Nephron progenitor cell (in vitro differentiated cells): ENCODE measurements at regions not wholly inside any gene's neighbourhood (a gene's known extent, or its start where the extent isn't known, plus 50 kb on each side); places are given as distances from the start of the nearest gene placed in this dataset.

Experiments
- DNase-seq: peaks from one replicate; pipeline ENCODE4 v3.0.0; 2021
- H3K27ac Mint-ChIP-seq: 2 replicates; pipeline ENCODE4 v1.8.0; 2021; ENCODE audit warnings: mild to moderate bottlenecking, moderate library complexity, mixed read lengths
- H3K27me3 Mint-ChIP-seq: 2 replicates; pipeline ENCODE4 v1.8.0; 2021; ENCODE audit warnings: mild to moderate bottlenecking, low read depth, mixed read lengths; ENCODE audit not compliant: poor library complexity
- H3K36me3 Mint-ChIP-seq: 2 replicates; pipeline ENCODE4 v1.8.0; 2021; ENCODE audit warnings: low read depth, mixed read lengths
- H3K4me1 Mint-ChIP-seq: 2 replicates; pipeline ENCODE4 v1.8.0; 2021; ENCODE audit warnings: mixed read lengths
- H3K4me3 Mint-ChIP-seq: 2 replicates; pipeline ENCODE4 v1.8.0; 2021; ENCODE audit warnings: mild to moderate bottlenecking, moderate library complexity, mixed read lengths
- H3K9me3 Mint-ChIP-seq: 2 replicates; pipeline ENCODE4 v1.8.0; 2021; ENCODE audit warnings: mild to moderate bottlenecking, moderate library complexity, mixed read lengths
- CTCF ChIP-seq: fragments of 200-600 bp; sonication (generic); IDR thresholded peaks from 2 replicates; pipeline ENCODE4 v1.5.0; 2021; ENCODE audit warnings: antibody characterized with exemption

GRCh38 chr5:7075470-7075869, 320.5 kb upstream of the ADCY2 start:
- Mint-ChIP-seq H3K4me1 (peaks cover 48% of the 10 kb centered on the region), H3K27me3 (peaks cover 8% of the 10 kb centered on the region), H3K9me3 (no peaks in the 10 kb centered on the region), H3K36me3 (no peaks in the 10 kb centered on the region), H3K4me3 (no peak overlapping the region), H3K27ac (no peak overlapping the region)
- DNase-seq: no peak
- TF ChIP-seq CTCF: no peak

GRCh38 chr5:7078101-7078500, 317.8 kb upstream of the ADCY2 start:
- H3K4me3 Mint-ChIP-seq: no peak overlapping the region
- no peaks in the 10 kb centered on the region for H3K9me3 Mint-ChIP-seq
- H3K4me1 Mint-ChIP-seq: peaks cover 50% of the 10 kb centered on the region
- no peaks in the 10 kb centered on the region for H3K36me3 Mint-ChIP-seq
- peak overlapping the region; percentile 14 for H3K27ac Mint-ChIP-seq
- peaks cover 7% of the 10 kb centered on the region for H3K27me3 Mint-ChIP-seq
- no peak for DNase-seq
- no peak for TF ChIP-seq CTCF

- peak overlapping the region; percentile 8 for H3K27ac Mint-ChIP-seq
- H3K9me3 Mint-ChIP-seq: no peaks in the 10 kb centered on the region
- H3K4me3 Mint-ChIP-seq: peak overlapping the region; percentile 8
Measured at GRCh38 chr5:7078901-7079300, 317.0 kb upstream of the ADCY2 start.

GRCh38 chr5:7080501-7080900, 315.4 kb upstream of the ADCY2 start:
- H3K27ac Mint-ChIP-seq: no peak overlapping the region
- no peak for TF ChIP-seq CTCF
- no peak overlapping the region for H3K4me3 Mint-ChIP-seq
- H3K9me3 Mint-ChIP-seq: peaks cover 6% of the 10 kb centered on the region
- H3K4me1 Mint-ChIP-seq: peaks cover 54% of the 10 kb centered on the region
- DNase-seq: no peak
- peaks cover 5% of the 10 kb centered on the region for H3K36me3 Mint-ChIP-seq
- peaks cover 10% of the 10 kb centered on the region for H3K27me3 Mint-ChIP-seq

More at GRCh38 chr5:7078901-7079300, 317.0 kb upstream of the ADCY2 start:
- peak; percentile 41 for TF ChIP-seq CTCF
- DNase-seq: peak; percentile 41
- Mint-ChIP-seq H3K36me3 (no peaks in the 10 kb centered on the region), H3K27me3 (peaks cover 10% of the 10 kb centered on the region), H3K4me1 (peaks cover 54% of the 10 kb centered on the region)

- H3K4me1 Mint-ChIP-seq: peaks cover 16% of the 10 kb centered on the region
- H3K36me3 Mint-ChIP-seq: peaks cover 9% of the 10 kb centered on the region
Measured at GRCh38 chr5:7087719-7088297, 308.1 kb upstream of the ADCY2 start.

More at GRCh38 chr5:7087719-7088297, 308.1 kb upstream of the ADCY2 start:
- DNase-seq: no peak
- Mint-ChIP-seq H3K4me3 (no peak overlapping the region), H3K9me3 (peaks cover 18% of the 10 kb centered on the region), H3K27ac (no peak overlapping the region), H3K27me3 (peaks cover 22% of the 10 kb centered on the region)
- no peak for TF ChIP-seq CTCF
